HepG2 (cell line): ENCODE measurements at regions not wholly inside any gene's neighbourhood (a gene's known extent, or its start where the extent isn't known, plus 50 kb on each side); places are given as distances from the start of the nearest gene placed in this dataset.

Experiments
- ATF1 ChIP-seq: IDR thresholded peaks from 2 replicates; pipeline ENCODE4 v1.6.1; 2016; ENCODE audit warnings: mild to moderate bottlenecking, control low read depth
- FOXK2 ChIP-seq: fragments of 450-650 bp; IDR thresholded peaks from 2 replicates; pipeline ENCODE4 v1.6.1; 2016
- KLF12 ChIP-seq: sonication (generic); formaldehyde crosslinking; IDR thresholded peaks from 2 replicates; pipeline ENCODE4 v1.4.0; 2020; ENCODE audit warnings: missing genetic modification reagents, borderline replicate concordance
- REST ChIP-seq, 2 experiments: IDR thresholded peaks; 2 replicates each; pipeline ENCODE4 v1.6.1; 2011 to 2012; ENCODE audit warnings: low read length in 2 of 2, borderline replicate concordance in 1 of 2, low read depth in 1 of 2, mild to moderate bottlenecking in 1 of 2, moderate library complexity in 1 of 2
- RFX5 ChIP-seq: IDR thresholded peaks from 2 replicates; pipeline ENCODE4 v1.6.1; 2011; ENCODE audit warnings: low read depth, low read length, improper control_type of control experiment
- SP1 ChIP-seq, 2 experiments: fragments of 450-650 bp in 1 of 2; sonication (generic) in 1 of 2; formaldehyde crosslinking in 1 of 2; IDR thresholded peaks; 2 replicates each; pipeline versions ENCODE4 v1.4.0 to v1.6.1; 2016 to 2020; ENCODE audit warnings: missing genetic modification reagents in 1 of 2
- TGIF2 ChIP-seq: IDR thresholded peaks from 2 replicates; pipeline ENCODE4 v1.6.1; 2016; ENCODE audit warnings: control low read depth, missing compliant biosample characterization

GRCh38 chr3:135632556-135633065 lies 332.9 kb upstream of the PPP2R3A start:
- TF ChIP-seq RFX5 (no peak), REST (IDR thresholded peaks at IDR 0.05; ENCODE audit: borderline replicate concordance in 1 of 2, low read depth in 1 of 2, low read length in 2 of 2) (no peak), ATF1 (CRISPR knock-in tag) (no peak), TGIF2 (CRISPR knock-in tag) (no peak), KLF12 (CRISPR knock-in tag) (no peak), FOXK2 (no peak), SP1 (IDR thresholded peaks at IDR 0.05) (no peak), SP1 (CRISPR knock-in tag; IDR thresholded peaks at IDR 0.05) (no peak)
